ENCODE measurements at regions not wholly inside any gene's neighbourhood (a gene's known extent, or its start where the extent isn't known, plus 50 kb on each side); places are given as distances from the start of the nearest gene placed in this dataset.

GRCh38 chr9:21653589-21653988 lies 148.8 kb upstream of the MTAP start:
- no peak for TF ChIP-seq CTCF (IDR thresholded peaks at IDR 0.05; ENCODE audit: insufficient read depth, low read length, poor library complexity, severe bottlenecking)
- H3K4me3 ChIP-seq (ENCODE audit: low read depth, low read length) = no peak overlapping the region
- H3K36me3 ChIP-seq (ENCODE audit: control insufficient read depth, insufficient read depth, low read length) = no peaks in the 10 kb centered on the region
- no peaks in the 10 kb centered on the region for H3K27me3 ChIP-seq (ENCODE audit: control insufficient read depth, insufficient read depth, low read length)
- no peak for DNase-seq (ENCODE audit: low read depth)

GRCh38 chr9:21656776-21657674 lies 145.4 kb upstream of the MTAP start:
- H3K4me3 ChIP-seq (ENCODE audit: low read depth, low read length) = no peak overlapping the region
- DNase-seq (ENCODE audit: low read depth) = no peak
- no peaks in the 10 kb centered on the region for H3K36me3 ChIP-seq (ENCODE audit: control insufficient read depth, insufficient read depth, low read length)
- H3K27me3 ChIP-seq (ENCODE audit: control insufficient read depth, insufficient read depth, low read length) = no peaks in the 10 kb centered on the region
- TF ChIP-seq CTCF (IDR thresholded peaks at IDR 0.05; ENCODE audit: insufficient read depth, low read length, poor library complexity, severe bottlenecking) = no peak

GRCh38 chr9:21657966-21658667 lies 144.3 kb upstream of the MTAP start:
- no peak for TF ChIP-seq CTCF (IDR thresholded peaks at IDR 0.05; ENCODE audit: insufficient read depth, low read length, poor library complexity, severe bottlenecking)
- DNase-seq (ENCODE audit: low read depth) = no peak

GRCh38 chr9:21660976-21661375 lies 141.5 kb upstream of the MTAP start:
- Histone ChIP-seq H3K27me3 (ENCODE audit: control insufficient read depth, insufficient read depth, low read length) (no peaks in the 10 kb centered on the region), H3K36me3 (ENCODE audit: control insufficient read depth, insufficient read depth, low read length) (no peaks in the 10 kb centered on the region), H3K4me3 (ENCODE audit: low read depth, low read length) (no peak overlapping the region)
- DNase-seq (ENCODE audit: low read depth) = no peak
- no peak for TF ChIP-seq CTCF (IDR thresholded peaks at IDR 0.05; ENCODE audit: insufficient read depth, low read length, poor library complexity, severe bottlenecking)

More at GRCh38 chr9:21657966-21658667, 144.3 kb upstream of the MTAP start:
- no peak overlapping the region for H3K4me3 ChIP-seq (ENCODE audit: low read depth, low read length)
- H3K27me3 ChIP-seq (ENCODE audit: control insufficient read depth, insufficient read depth, low read length) = no peaks in the 10 kb centered on the region
- no peaks in the 10 kb centered on the region for H3K36me3 ChIP-seq (ENCODE audit: control insufficient read depth, insufficient read depth, low read length)

- TF ChIP-seq CTCF (IDR thresholded peaks at IDR 0.05; ENCODE audit: insufficient read depth, low read length, poor library complexity, severe bottlenecking) = no peak
- Histone ChIP-seq H3K36me3 (ENCODE audit: control insufficient read depth, insufficient read depth, low read length) (no peaks in the 10 kb centered on the region), H3K4me3 (ENCODE audit: low read depth, low read length) (no peak overlapping the region), H3K27me3 (ENCODE audit: control insufficient read depth, insufficient read depth, low read length) (no peaks in the 10 kb centered on the region)
- DNase-seq (ENCODE audit: low read depth) = no peak
These were observed 140.8 kb upstream of the MTAP start for GRCh38 chr9:21661626-21662025.
